GM21737 (cell line): ENCODE measurements at regions not wholly inside any gene's neighbourhood (a gene's known extent, or its start where the extent isn't known, plus 50 kb on each side); places are given as distances from the start of the nearest gene placed in this dataset.

Experiments used
- ATAC-seq: cut with Tn5 transposase; IDR thresholded peaks from one replicate; pipeline ENCODE4 v1.9.1; 2021; ENCODE audit warnings: mild to moderate bottlenecking, moderate library complexity; ENCODE audit not compliant: unreplicated experiment

DNA sequence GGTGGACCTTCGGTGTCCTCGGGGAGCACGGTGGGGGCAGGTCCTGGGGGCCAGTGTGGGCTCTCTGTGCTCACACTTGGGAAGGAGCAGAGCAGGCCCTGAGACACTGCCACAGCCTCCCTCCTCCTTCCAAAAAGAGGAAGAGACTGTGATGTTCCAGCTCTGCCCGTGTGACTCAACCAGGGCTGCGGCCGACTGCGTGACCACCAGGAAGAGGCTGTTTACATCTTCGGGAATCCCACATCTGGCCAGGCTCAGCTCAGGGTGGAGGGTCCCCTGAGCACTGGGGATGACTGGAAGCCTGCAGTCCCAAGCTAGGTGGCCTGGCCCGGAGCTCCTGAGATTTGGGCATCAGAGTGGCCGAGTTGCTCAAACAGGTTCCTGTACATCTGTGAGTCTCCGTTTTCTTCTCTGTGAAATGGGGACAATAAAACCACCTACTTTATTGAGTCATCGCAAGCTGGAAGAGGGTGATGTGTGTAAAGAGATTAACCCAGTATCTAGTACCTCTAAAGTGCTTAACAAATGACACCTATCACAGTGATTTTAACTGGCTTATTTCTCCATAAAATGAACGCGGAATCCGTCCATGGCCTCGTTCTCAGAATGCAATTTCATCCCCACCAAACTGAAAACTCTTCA is 242.1 kb downstream of the DLL1 start:
- ATAC-seq, result no peak

DNA sequence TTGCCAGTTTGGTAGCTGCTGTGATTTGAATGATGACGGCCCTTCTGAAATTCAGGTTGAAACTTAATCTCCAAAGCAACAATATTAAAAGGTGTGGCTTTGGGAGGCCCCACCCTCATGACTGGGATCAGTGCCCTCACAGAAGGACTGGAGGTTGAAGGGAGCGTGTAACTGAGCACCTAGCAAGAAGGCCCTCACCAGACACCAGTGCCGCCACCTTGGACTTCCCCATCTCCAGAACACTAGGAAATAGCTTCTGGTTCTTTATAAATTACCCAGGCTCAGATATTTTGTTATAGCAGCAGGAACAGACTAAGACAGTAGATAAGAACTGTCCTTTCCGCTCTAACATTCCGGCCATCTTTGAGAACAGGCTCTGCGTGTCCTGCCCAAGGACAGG is 243.1 kb downstream of the DLL1 start:
- ATAC-seq, result no peak

DNA sequence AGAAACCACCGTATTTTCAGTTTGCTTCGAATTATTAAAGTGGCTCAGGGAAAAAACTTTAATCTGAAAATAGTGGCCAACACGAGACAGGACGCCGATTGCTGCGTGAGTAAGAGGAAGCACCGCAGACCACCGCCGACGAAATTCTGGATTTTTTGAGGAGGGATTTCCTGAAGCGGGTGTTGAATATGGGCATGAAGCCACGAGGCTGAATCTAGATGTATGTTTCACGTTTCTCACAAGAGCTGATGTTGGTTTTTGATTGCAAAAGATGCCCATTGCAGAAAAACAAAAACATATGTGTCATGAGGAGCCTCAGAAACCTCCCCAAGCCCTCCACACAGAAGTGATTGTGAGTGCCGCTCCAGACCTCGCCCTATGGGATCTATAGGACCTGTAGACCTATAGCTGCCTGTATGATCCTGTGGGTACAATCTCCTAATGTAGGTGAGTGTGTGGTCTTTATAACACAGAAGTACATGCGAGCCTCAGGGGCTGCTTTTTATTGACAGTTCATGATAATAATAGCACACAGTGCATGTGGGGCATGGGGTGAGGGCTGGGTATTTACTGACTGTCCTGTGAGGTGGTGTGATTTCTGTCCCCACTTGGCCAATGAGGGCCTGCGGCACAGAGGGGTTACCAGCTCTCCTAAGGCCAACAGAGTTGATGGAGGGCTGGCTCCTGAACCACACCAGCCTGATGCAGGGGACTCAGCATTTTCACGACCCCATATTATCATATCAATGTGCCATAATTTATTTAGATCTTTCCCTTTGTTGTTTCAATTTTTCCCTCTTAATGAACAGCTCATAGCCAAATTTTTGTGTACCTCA is 243.9 kb downstream of the DLL1 start:
- ATAC-seq, result no peak

DNA sequence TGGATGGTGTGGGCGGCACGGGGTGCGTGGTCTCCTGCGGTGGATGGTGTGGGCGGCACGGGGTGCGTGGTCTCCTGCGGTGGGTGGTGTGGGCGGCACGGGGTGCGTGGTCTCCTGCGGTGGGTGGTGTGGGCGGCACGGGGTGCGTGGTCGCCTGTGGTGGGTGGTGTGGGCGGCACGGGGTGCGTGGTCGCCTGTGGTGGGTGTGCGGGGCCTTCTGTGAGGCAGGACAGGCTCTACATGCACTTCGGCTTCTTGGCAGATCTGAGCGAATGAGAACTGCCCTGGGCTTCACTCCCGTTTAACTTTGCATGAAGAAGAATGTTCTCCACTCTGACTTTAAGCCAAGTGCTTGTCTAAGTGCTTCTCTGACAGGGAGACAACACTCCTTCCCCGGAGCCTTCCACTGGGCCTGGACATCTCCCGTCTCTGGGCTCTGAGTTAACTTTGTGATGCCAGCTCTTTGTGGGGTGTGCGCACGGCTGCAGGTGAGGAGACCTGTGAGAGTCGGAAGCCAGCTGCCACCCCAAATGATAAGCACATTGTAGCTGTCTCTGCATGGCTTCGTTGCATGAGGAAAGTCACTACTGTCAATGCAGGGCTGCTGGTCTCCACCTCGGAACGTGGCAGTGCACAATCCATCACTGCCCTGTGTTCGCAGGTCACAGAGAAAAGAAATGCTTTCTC is 244.8 kb downstream of the DLL1 start:
- no peak for ATAC-seq

DNA sequence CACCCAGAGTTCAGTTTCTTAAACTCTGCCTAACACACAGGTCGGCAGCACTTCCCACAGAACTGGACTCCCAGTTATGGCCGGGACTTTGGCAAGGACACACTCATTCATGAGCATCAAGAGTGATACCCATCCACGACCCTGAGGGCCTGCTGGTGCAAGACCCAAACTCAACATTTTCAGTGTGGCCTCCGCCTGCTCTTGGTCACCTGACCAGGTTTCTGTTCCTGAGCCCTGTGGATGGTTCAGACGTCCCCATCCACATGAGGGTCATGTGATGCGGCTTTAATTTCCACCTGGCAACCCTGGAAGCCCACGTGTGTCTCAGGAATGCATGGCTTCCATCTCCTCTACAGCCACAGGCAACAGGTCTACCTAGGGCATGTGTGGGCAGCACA is 245.3 kb downstream of the DLL1 start:
- ATAC-seq, result no peak

DNA sequence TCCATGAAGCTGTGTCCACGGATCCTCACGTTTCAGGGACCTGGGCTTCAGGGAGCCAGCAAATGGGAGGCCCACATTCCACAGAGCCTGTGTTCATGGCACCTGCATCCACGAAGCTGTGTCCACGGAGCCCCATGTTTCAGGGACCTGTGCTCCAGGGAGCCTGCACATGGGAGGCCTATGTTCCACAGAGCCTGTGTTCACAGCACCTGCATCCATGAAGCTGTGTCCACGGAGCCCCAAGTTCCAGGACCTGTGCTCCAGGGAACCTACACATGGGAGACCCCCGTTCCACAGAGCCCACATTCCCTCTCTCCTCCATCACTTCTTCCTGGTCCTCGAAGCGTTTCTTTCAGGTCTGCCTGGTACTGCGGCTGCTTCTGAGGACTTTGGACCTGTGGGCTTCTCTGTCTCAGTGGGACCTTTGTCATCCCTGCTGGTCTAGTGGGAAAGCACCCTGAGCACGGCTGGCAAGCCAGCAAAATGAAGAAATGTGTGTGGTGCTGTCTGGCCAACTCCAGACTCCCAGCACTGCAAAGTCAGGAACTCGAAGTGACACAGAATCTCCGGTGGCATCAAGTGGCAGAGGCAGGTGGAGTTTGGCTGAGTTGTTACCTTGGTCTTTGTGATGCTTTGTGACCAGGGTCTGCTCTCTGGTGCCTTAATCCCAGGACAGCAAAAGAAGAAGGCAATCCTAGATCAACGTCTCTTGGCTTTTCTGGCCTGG is 245.9 kb downstream of the DLL1 start:
- no peak for ATAC-seq

DNA sequence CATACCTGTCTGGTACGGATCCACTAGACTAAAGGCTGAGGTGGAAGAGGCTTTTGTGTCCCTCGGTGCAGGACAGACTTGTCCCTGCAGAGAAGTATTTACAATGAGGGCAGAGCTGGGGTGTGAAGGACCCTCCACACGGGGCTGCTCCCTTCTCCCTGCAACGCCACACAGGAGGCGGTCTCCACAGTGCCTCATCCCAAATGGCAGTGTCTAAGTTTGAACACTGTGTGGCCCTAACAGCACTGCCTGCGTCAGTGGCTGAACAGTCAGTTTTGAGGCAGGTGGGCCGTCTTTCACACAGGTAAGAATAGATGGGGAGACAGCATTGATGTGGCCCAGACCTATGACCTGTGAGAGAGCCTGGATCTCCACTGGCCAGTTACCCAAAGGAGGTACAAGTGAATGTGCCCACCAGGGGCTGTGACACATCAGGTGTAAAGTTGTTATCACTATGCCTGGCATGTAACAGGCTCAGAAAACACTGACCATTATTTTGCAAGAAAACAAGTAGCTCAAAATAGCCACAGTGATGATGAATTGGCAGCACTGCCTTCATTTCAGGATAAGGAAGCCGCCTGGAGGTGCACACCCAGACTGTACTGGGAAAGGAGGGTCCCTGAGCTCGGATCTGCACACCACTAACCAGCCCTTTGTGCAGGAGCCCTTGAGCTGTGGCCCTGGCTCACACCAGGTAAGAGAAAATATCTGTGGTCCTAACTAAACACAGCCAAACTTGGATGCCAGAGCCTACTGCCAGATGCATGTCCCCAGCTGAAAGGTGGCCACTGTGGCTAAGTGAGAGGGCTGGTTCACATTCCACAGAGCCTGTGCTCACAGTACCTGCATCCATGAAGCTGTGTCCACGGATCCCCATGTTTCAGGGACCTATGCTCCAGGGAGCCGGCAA is 246.7 kb downstream of the DLL1 start:
- no peak for ATAC-seq

DNA sequence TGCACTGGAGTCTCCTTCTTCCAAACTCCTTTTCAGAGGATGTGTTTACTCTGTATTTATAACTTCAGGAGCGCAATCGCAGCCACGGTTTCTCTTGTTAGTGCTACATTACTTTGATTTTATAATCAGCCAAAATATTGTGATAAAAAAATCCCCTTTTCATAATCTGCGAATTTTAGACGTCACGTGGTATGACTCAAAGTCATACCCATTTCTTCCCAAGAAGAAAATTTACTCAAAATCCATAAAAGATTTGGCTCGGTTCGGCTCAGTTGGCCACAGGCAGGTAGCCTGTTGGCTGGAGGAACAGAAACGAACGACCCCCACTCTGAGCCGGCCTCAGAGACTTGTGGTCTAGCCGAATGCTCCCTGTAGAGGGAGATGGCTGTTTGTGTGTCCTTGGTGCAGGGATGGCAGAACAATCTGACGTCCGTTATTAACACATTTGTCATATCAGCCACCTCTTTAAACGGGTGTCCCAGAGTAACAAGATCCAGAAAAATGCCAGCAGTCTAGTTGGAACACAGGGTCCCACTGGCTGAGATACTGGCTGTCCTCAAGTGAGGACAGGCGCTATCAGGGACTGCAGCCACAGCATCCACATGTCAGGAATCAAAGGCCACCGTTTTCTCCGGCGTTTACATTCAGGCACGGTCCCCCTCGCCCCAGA is 247.6 kb downstream of the DLL1 start:
- no peak for ATAC-seq

DNA sequence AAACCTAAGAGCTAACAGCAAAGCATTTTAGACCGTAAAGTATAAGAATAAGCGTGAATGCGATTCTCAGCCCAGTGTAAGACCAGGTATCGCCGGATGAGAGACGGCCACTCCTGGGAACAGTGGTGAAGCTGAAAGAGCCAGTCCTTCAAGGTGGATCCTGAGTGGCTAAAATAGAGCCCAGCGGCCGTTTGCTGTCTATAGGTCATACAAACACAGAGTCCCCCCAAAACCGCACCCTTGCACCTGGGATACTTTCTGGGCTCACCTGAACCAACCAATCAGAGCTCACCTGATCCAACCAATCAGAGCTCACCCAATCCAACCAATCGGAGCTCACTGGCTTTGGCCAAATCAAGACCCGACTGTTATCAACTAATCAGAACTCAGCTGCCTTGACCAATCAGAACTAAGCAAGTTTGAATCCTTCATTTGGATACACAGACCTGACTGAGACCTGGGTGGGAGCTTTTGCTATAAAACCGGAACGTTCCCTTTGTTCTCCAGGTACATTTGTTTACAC is 248.2 kb downstream of the DLL1 start:
- ATAC-seq, result no peak

DNA sequence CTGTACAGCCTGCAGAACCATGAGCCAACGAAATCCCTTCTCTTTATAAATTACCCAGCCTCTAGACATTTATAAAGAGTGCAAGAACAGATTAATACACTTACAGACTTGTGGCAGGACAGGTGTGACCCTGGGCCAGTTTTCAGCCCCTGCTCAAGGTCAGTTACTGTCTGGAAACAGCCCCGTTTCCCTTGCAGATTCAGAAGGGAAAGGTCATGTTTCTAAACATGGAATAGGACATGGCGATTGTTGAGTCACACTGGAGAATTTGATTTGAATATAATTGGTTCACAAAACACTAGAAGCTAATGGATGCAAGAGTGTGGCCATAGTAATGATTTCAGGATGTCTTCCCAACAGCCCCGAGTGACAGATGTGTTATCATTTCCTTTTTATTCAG is 248.8 kb downstream of the DLL1 start:
- no peak for ATAC-seq

DNA sequence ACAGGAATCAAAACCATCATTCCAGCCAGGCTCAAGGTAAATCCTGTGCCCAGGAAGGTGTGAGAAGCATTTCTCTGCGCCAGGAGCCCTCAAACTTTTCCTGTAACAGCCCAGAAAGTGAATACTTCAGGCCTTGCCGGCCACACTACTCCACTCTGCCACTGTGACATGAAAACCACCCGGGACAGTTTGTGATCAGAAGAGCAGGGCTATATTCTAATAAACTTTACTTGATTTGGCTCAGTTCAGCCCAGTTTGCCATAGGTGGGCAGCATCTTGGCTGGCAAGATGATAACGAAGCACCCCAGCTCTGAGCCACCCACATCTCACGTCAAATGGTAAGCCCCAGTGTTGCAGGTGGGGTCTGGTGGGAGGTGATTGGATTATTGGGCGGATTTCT is 249.4 kb downstream of the DLL1 start:
- ATAC-seq, result no peak

DNA sequence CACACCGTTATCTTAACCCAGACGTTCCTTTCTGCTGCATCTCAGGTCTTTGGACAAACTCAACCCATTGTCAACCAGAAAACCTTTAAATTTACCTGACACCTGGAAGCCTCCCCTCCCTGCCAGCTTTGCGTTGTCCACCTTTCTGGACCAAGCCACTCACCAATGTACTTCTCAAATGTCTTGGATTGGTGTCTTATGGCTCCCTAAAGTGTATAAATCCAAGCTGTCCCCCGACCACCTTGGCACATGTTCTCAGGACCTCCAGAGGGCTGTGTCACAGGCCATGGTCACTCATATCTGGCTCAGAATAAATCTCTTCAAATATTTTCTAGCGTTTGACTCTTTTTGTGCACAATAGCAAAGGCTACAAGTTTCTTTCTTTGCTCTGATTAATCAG is 250.0 kb downstream of the DLL1 start:
- no peak for ATAC-seq

DNA sequence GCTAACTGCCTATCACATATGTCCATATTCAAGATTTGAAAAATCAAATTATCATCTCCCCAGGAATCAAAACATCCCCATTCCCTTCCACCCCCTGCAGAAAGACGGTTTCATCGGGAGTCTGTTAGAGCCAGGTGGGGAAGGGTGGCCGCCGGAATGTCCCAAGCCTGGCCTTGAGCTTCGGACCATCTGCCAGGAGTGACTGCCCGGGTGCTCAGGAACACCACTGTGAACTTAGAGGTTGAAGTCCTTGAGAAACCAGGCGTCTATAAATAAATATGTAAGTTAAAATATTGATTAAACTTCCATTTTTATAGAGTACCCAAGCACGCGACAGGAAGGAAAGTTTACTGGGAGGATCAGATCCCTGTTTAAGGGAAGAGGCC is 250.8 kb downstream of the DLL1 start:
- no peak for ATAC-seq

DNA sequence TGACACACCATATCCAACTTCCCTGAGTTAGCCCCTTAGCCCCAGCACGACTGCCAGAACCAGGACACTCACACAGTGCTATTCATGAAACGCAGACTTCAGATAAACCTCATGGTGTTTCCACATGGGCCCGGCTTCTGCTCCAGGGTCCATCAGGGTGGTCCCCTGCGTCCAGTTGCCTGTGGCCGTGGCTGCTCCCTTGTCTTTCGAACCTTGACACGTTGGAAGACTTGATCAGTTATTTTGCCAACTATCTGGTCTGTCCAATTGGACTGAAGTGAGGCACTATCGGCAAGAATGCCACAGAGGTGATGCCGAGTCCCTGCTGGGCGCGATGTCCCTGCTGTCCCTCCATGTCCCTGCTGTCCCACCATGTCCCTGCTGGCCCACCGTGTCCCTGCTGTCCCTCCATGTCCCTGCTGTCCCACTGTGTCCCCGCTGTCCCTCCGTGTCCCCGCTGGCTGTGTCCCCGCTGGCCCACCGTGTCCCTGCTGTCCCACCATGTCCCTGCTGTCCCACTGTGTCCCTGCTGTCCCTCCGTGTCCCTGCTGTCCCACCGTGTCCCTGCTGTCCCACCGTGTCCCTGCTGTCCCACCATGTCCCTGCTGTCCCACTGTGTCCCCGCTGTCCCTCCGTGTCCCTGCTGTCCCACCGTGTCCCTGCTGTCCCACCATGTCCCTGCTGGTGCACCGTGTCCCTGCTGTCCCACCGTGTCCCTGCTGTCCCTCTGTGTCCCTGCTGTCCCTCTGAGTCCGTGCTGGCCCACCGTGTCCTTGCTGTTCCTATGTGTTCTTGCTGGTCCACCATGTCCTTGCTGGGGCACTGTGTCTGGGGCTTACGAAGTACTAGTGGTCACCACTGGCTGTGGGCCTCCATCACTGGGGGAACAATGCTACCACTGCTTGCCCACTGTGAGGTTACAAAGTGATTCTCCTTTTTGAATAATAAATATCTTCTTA is 251.4 kb downstream of the DLL1 start:
- ATAC-seq, result no peak

DNA sequence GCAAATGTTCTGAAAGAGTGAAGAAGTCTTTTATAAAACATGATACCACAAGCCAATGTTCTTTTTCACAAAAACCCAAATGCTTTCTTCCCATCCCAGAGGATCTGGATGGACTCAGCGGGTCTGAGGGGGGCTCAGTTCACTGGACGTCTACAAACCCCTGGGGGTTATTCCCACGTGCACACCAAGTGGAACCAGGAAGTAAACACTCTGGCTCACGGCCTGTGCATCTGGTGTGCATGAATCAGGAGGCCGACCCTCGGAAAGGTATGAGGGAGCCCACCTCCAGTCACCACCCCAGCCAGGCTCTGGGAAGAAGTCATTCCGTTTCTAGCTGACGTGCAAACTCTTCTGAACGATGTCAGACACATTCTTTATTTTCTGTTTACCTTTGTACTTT is 252.2 kb downstream of the DLL1 start:
- ATAC-seq, result no peak

DNA sequence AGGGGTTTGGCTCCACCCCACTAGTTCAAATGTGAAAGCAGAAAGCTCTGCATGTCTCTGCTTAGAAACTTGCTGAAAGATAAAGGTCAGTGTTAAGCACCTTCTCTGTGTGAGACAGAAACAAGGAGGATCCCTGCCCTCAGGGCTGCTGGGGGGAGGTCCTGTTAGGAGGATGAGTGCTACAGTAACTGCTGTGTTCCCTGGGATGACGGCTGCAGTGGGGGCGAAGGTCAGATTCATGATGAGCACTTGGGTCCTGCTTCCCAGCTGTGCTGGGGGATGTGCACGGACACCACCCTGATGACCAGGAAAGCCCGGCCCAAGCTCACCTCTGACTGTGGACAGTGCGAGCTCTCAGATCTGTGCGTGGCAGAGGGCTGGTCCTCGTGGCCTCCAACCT is 252.6 kb downstream of the DLL1 start:
- ATAC-seq, result no peak

DNA sequence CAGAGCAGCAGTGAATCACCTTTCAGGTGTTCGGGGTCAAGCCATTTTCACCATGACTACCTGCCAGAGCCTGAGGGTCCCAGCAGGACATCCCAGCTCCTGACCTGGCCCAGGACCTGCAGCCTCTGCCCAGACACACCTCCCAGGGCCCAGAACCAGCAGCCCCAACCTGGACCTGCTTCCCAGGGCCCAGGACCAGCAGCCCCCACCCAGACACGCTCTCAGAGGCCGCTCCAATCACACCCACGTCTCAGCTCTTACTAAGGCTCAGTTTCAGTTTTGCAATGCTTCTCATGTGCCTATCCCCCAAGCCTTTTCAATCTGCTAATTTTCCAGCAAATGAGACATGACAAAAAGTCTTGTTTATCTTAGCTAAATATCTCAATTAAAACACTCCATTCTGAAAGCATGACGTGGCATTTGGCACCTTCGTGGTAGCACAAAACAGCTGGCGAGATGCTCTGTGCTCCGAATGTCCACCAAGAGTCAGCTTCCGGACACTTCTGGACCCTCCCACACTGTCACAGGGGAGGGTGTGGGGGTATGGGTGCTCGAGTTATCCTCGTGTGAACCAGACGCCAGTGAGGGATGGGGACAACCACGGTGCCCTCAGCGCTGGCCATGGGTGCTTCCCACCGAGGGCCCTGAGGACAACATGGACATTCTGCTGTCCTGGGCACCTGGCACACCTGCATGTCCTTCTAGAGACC is 253.2 kb downstream of the DLL1 start:
- ATAC-seq, result no peak

DNA sequence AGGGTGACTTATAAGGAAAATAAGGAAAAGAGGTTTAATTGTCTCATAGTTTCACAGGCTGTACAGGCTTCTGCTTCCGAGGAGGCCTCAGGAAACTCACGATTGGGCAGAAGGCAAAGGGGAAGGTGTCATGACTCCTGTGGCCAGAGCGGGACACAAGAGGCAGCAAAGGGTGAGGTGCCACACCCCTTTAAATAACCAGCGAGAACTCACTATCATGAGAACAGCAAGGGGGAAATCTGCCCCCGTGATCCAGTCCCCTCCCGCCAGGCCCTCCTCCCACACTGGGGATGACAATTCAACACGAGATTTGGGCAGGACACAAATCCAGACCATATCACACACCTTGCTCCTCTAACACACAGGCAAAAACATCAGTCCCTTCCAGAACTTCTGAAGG is 254.0 kb downstream of the DLL1 start:
- ATAC-seq, result no peak
